Endodermal cell (in vitro differentiated cells): ENCODE measurements at regions not wholly inside any gene's neighbourhood (a gene's known extent, or its start where the extent isn't known, plus 50 kb on each side); places are given as distances from the start of the nearest gene placed in this dataset.

ENCODE experiments used
- DNase-seq: peaks from one replicate; pipeline ENCODE4 v3.0.0-alpha.2; 2017
- H3K27ac ChIP-seq: 2 replicates; pipeline ENCODE4 v1.5.1; 2013; ENCODE audit warnings: mild to moderate bottlenecking, low read depth, low read length, moderate library complexity
- H3K27me3 ChIP-seq: 2 replicates; pipeline ENCODE4 v1.6.1; 2013; ENCODE audit warnings: mild to moderate bottlenecking, low read length, moderate library complexity; ENCODE audit not compliant: insufficient read depth, control insufficient read depth, poor library complexity, severe bottlenecking
- H3K36me3 ChIP-seq: 2 replicates; pipeline ENCODE4 v1.7.0; 2013; ENCODE audit warnings: mild to moderate bottlenecking, low read length, moderate library complexity; ENCODE audit not compliant: control insufficient read depth, insufficient read depth
- H3K4me1 ChIP-seq: one replicate; pipeline ENCODE4 v1.7.0; 2013; ENCODE audit warnings: low read length; ENCODE audit not compliant: control insufficient read depth, insufficient read depth
- H3K4me3 ChIP-seq: 2 replicates; pipeline ENCODE4 v1.5.1; 2013; ENCODE audit warnings: mild to moderate bottlenecking, low read length, moderate library complexity
- H3K9ac ChIP-seq: 2 replicates; pipeline ENCODE4 v1.6.1; 2013; ENCODE audit warnings: mild to moderate bottlenecking, low read length, moderate library complexity; ENCODE audit not compliant: poor library complexity, severe bottlenecking; ENCODE audit errors: extremely low read depth
- H3K9me3 ChIP-seq: 2 replicates; pipeline ENCODE4 v1.6.1; 2013; ENCODE audit warnings: mild to moderate bottlenecking, low read length, moderate library complexity; ENCODE audit not compliant: control insufficient read depth
- H3K27ac Mint-ChIP-seq: 2 replicates; pipeline ENCODE4 v1.8.0; 2020; ENCODE audit warnings: mixed read lengths
- H3K27me3 Mint-ChIP-seq: 2 replicates; pipeline ENCODE4 v1.8.0; 2021; ENCODE audit warnings: mild to moderate bottlenecking, mixed read lengths; ENCODE audit not compliant: insufficient read depth
- H3K36me3 Mint-ChIP-seq: 2 replicates; pipeline ENCODE4 v1.8.0; 2020; ENCODE audit warnings: low read depth, mixed read lengths
- H3K4me1 Mint-ChIP-seq: 2 replicates; pipeline ENCODE4 v1.8.0; 2020; ENCODE audit warnings: mixed read lengths
- H3K4me3 Mint-ChIP-seq: 2 replicates; pipeline ENCODE4 v1.8.0; 2020; ENCODE audit warnings: mild to moderate bottlenecking, moderate library complexity, mixed read lengths
- H3K9me3 Mint-ChIP-seq: 2 replicates; pipeline ENCODE4 v1.8.0; 2020; ENCODE audit warnings: mild to moderate bottlenecking, mixed read lengths
- CTCF ChIP-seq: fragments of 200-600 bp; sonication (generic); conservative IDR thresholded peaks from 2 replicates; pipeline ENCODE4 v1.5.0; 2021; ENCODE audit warnings: antibody characterized with exemption, mild to moderate bottlenecking
- WGBS, 2 experiments: methylation state at CpG; one replicate each; pipeline versions ENCODE4 v1.1.5 to v1.1.7; 2013; ENCODE audit warnings: missing lambda C conversion rate in 2 of 2, mixed read lengths in 1 of 2; ENCODE audit not compliant: insufficient coverage in 1 of 2, insufficient read length in 1 of 2; 5-methylcytosine and 5-hydroxymethylcytosine counted together

GRCh38 chr4:32475710-32476109 lies 1755.5 kb downstream of the PCDH7 start:
- Histone ChIP-seq H3K4me3 (no peak overlapping the region), H3K4me1 (no peaks in the 10 kb centered on the region), H3K9ac (no peak overlapping the region), H3K36me3 (no peaks in the 10 kb centered on the region), H3K27me3 (no peaks in the 10 kb centered on the region), H3K27ac (no peak overlapping the region), H3K9me3 (no peaks in the 10 kb centered on the region)
- no peak for TF ChIP-seq CTCF
- no peak for DNase-seq
- Mint-ChIP-seq H3K36me3 (no peaks in the 10 kb centered on the region), H3K4me3 (no peak overlapping the region), H3K9me3 (no peaks in the 10 kb centered on the region), H3K4me1 (peaks cover 8% of the 10 kb centered on the region), H3K27ac (no peak overlapping the region), H3K27me3 (no peaks in the 10 kb centered on the region)
- 91 to 95% methylated on average over 5 to 7 of the region's 7 CpGs for WGBS, 2 experiments

- no peaks in the 10 kb centered on the region for H3K36me3 Mint-ChIP-seq
- no peak for TF ChIP-seq CTCF
- no peaks in the 10 kb centered on the region for H3K36me3 ChIP-seq
Measured at GRCh38 chr4:32477518-32477917, 1757.3 kb downstream of the PCDH7 start.

DNA sequence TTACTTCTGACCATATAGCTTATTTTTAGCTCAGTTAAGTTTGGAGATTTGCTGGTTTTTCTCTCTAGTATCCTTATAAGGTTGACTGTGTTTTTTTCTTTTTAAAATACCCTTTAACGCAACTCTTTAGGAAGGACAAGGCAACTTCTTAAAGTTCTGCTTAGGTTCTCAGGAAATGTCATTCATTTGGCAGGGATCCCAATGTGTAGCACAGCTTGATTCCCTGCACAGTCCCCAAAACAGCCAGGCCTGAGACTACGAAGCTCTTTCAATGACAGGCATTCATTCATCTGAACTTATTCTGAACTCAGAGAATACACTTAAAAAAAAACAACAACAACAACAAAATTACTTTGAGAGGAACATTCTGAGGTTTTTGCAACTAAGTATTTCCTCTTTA lies 1765.8 kb downstream of the PCDH7 start:
- H3K4me1 ChIP-seq, result no peaks in the 10 kb centered on the region
- WGBS, 2 experiments, result 58 to 67% methylated on average over 2 of the region's 2 CpGs
- TF ChIP-seq CTCF, result no peak
- Mint-ChIP-seq H3K27ac (no peak overlapping the region), H3K9me3 (peaks cover 3% of the 10 kb centered on the region), H3K4me1 (no peaks in the 10 kb centered on the region), H3K36me3 (no peaks in the 10 kb centered on the region), H3K27me3 (no peaks in the 10 kb centered on the region), H3K4me3 (no peak overlapping the region)
- no peaks in the 10 kb centered on the region for H3K9me3 ChIP-seq
- no peaks in the 10 kb centered on the region for H3K36me3 ChIP-seq
- no peaks in the 10 kb centered on the region for H3K27me3 ChIP-seq
- H3K4me3 ChIP-seq, result no peak overlapping the region
- DNase-seq, result no peak
- H3K9ac ChIP-seq, result no peak overlapping the region
- H3K27ac ChIP-seq, result no peak overlapping the region

More at GRCh38 chr4:32477518-32477917, 1757.3 kb downstream of the PCDH7 start:
- WGBS, 2 experiments, result 92% methylated on average over 2 of the region's 2 CpGs; no CpG with 5 or more reads in 1 of the 2 experiments
- no peak overlapping the region for H3K27ac ChIP-seq
- H3K4me1 ChIP-seq, result no peaks in the 10 kb centered on the region
- no peak overlapping the region for H3K27ac Mint-ChIP-seq
- peaks cover 8% of the 10 kb centered on the region for H3K4me1 Mint-ChIP-seq
- no peak overlapping the region for H3K4me3 Mint-ChIP-seq
- no peak for DNase-seq
- no peaks in the 10 kb centered on the region for H3K27me3 ChIP-seq
- no peaks in the 10 kb centered on the region for H3K9me3 Mint-ChIP-seq
- H3K4me3 ChIP-seq, result no peak overlapping the region
- no peaks in the 10 kb centered on the region for H3K9me3 ChIP-seq
- no peak overlapping the region for H3K9ac ChIP-seq
- H3K27me3 Mint-ChIP-seq, result no peaks in the 10 kb centered on the region
